ENCODE measurements at regions not wholly inside any gene's neighbourhood (a gene's known extent, or its start where the extent isn't known, plus 50 kb on each side); places are given as distances from the start of the nearest gene placed in this dataset.

- 41% methylated on average over 6 of the region's 6 CpGs for WGBS (ENCODE audit: low lambda C conversion rate)
- Histone ChIP-seq H3K27me3 (ENCODE audit: control insufficient read depth in 1 of 2, insufficient read depth in 2 of 2, low read length in 2 of 2) (peaks cover 0 to 37% of the 10 kb centered on the region in 2 experiments; a peak in 1 of 5 replicates), H3K27ac (ENCODE audit: extremely low read length, insufficient read depth, low read length) (no peak overlapping the region), H3K4me3 (replicated peaks in 1 of 3; ENCODE audit: insufficient read depth in 1 of 3, low read depth in 2 of 3, low read length in 3 of 3) (no peak overlapping the region), H2AFZ (ENCODE audit: low read length) (no peak overlapping the region), H3K9me3 (ENCODE audit: low read length) (no peaks in the 10 kb centered on the region), H3K79me2 (ENCODE audit: insufficient read depth, low read length) (no peaks in the 10 kb centered on the region), H3K4me2 (ENCODE audit: low read depth, low read length) (no peak overlapping the region), H3K36me3 (replicated peaks in 1 of 2; ENCODE audit: control insufficient read depth in 1 of 2, insufficient read depth in 2 of 2, low read length in 2 of 2) (no peaks in the 10 kb centered on the region), H3K4me1 (ENCODE audit: insufficient read depth, low read length) (peaks cover 10% of the 10 kb centered on the region), H4K20me1 (ENCODE audit: insufficient read depth, low read length) (no peaks in the 10 kb centered on the region), H3K9ac (ENCODE audit: insufficient read depth, low read depth, low read length) (no peak overlapping the region)
- intact Hi-C loops (cut with micrococcal nuclease; ENCODE audit: unreplicated experiment) = no loop called here
- CTCF ChIA-PET (ENCODE audit: low intra/inter-chr PET ratio, low total read pairs) = no interaction called here
- no peak for TF ChIP-seq CBX1 (IDR thresholded peaks at IDR 0.05; ENCODE audit: low read depth)
- no peak for TF ChIP-seq ELF3 (CRISPR knock-in tag; IDR thresholded peaks at IDR 0.05)
- no peak for TF ChIP-seq MED8 (CRISPR knock-in tag; IDR thresholded peaks at IDR 0.05; ENCODE audit: insufficient replicate concordance)
- TF ChIP-seq ZNF660 (CRISPR knock-in tag; IDR thresholded peaks at IDR 0.05; ENCODE audit: borderline replicate concordance, low read depth) = no peak
- TF ChIP-seq ZNF253 (CRISPR knock-in tag; IDR thresholded peaks at IDR 0.05; ENCODE audit: borderline replicate concordance) = no peak
- TF ChIP-seq POGZ (CRISPR knock-in tag; IDR thresholded peaks at IDR 0.05) = no peak
- TF ChIP-seq TRIM24 (CRISPR knock-in tag; IDR thresholded peaks at IDR 0.05) = no peak
- no peak for TF ChIP-seq ZNF18 (CRISPR knock-in tag; IDR thresholded peaks at IDR 0.05; ENCODE audit: insufficient replicate concordance)
- no peak for TF ChIP-seq ZNF580 (CRISPR knock-in tag; IDR thresholded peaks at IDR 0.05; ENCODE audit: borderline replicate concordance, low read depth)
- no peak for TF ChIP-seq GLI4 (CRISPR knock-in tag; IDR thresholded peaks at IDR 0.05; ENCODE audit: borderline replicate concordance)
- no peak for TF ChIP-seq ZNF430 (CRISPR knock-in tag; IDR thresholded peaks at IDR 0.05)
- TF ChIP-seq NFE2 (CRISPR knock-in tag; IDR thresholded peaks at IDR 0.05) = no peak
- no peak for TF ChIP-seq TOPORS (CRISPR knock-in tag; IDR thresholded peaks at IDR 0.05)
- no peak for TF ChIP-seq IKZF1 (IDR thresholded peaks at IDR 0.05)
- no peak for TF ChIP-seq IKZF4 (CRISPR knock-in tag; IDR thresholded peaks at IDR 0.05; ENCODE audit: borderline replicate concordance, low read depth, not compliant biosample characterization)
- TF ChIP-seq RXRA (CRISPR knock-in tag; IDR thresholded peaks at IDR 0.05) = no peak
- TF ChIP-seq ZNF777 (CRISPR knock-in tag; IDR thresholded peaks at IDR 0.05) = no peak
- POLR2A ChIA-PET = no interaction called here
- no peak for FAIRE-seq
- no peak for DNase-seq (ENCODE audit: low spot score)
- in situ Hi-C loops (cut with HindIII; ENCODE audit: extremely low pct_ligation_motif_present, low pct_unique_long_range_greater_than_20kb) = no loop called here
- no TSS peak for BruUV-seq (replicated peaks)
- ATAC-seq = no peak
These were observed 454.9 kb upstream of the FAT1 start for GRCh38 chr4:187178587-187178986.
